GM12864 (cell line): ENCODE measurements at regions not wholly inside any gene's neighbourhood (a gene's known extent, or its start where the extent isn't known, plus 50 kb on each side); places are given as distances from the start of the nearest gene placed in this dataset.
"Not testable (repeated sequence)": the region's sequence is repeated elsewhere in the genome, so short reads cannot be mapped to it uniquely, and the experiment has no call there.

Experiments used
- DNase-seq: peaks from one replicate; pipeline ENCODE4 v3.0.0-alpha.2; 2011; ENCODE audit warnings: low read depth
- H3K4me3 ChIP-seq: 2 replicates; pipeline ENCODE4 v1.5.1; 2011; ENCODE audit warnings: mild to moderate bottlenecking, low read depth, low read length, control low read depth
- TF ChIP-seq, protein P1 (sequence below): IDR thresholded peaks from 2 replicates; pipeline ENCODE4 v1.5.1; 2011; ENCODE audit warnings: low read depth, mild to moderate bottlenecking, moderate library complexity, low read length, control low read depth, inconsistent platforms; ENCODE audit errors: missing control alignments

GRCh38 chr12:88693837-88694445, 113.7 kb upstream of the KITLG start:
- H3K4me3 ChIP-seq, result no peak overlapping the region
- no peak for DNase-seq
- TF ChIP-seq, protein P1, sequence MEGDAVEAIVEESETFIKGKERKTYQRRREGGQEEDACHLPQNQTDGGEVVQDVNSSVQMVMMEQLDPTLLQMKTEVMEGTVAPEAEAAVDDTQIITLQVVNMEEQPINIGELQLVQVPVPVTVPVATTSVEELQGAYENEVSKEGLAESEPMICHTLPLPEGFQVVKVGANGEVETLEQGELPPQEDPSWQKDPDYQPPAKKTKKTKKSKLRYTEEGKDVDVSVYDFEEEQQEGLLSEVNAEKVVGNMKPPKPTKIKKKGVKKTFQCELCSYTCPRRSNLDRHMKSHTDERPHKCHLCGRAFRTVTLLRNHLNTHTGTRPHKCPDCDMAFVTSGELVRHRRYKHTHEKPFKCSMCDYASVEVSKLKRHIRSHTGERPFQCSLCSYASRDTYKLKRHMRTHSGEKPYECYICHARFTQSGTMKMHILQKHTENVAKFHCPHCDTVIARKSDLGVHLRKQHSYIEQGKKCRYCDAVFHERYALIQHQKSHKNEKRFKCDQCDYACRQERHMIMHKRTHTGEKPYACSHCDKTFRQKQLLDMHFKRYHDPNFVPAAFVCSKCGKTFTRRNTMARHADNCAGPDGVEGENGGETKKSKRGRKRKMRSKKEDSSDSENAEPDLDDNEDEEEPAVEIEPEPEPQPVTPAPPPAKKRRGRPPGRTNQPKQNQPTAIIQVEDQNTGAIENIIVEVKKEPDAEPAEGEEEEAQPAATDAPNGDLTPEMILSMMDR, result no peak

- no peak for DNase-seq
- TF ChIP-seq, protein P1, result no peak
Measured at GRCh38 chr12:88691811-88692210, 111.5 kb upstream of the KITLG start.

GRCh38 chr12:88684610-88685009, 104.3 kb upstream of the KITLG start:
- TF ChIP-seq, protein P1, result no peak
- no peak overlapping the region for H3K4me3 ChIP-seq
- no peak for DNase-seq

More at GRCh38 chr12:88691811-88692210, 111.5 kb upstream of the KITLG start:
- H3K4me3 ChIP-seq, result no peak overlapping the region

- TF ChIP-seq, protein P1, result no peak
- H3K4me3 ChIP-seq, result no peak overlapping the region
- no peak for DNase-seq
Measured at GRCh38 chr12:88684170-88684569, 103.9 kb upstream of the KITLG start.

GRCh38 chr12:88683628-88684027, 103.4 kb upstream of the KITLG start:
- no peak for DNase-seq
- TF ChIP-seq, protein P1, result no peak
- no peak overlapping the region for H3K4me3 ChIP-seq

DNA sequence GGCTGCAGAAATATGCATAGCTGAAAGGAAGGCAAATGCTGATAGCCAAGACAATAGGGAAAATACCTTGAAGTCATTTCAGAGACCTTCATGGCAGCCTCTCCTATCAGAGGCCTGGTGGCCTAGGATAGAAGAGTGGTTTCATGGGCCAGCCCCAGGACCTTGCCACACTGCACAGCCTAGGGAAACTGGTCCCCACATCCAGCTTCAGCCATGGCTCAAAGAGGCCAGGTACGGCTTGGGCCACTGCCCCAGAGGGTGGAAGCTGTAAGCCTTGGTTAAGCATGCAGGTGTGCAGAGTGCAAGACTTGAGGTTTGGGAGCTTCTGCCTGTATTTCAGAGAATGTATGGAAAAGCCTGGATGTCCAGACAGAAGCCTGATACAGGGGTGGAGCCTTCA, 101.0 kb upstream of the KITLG start:
- no peak overlapping the region for H3K4me3 ChIP-seq
- TF ChIP-seq, protein P1, result no peak
- no peak for DNase-seq

GRCh38 chr12:88677464-88677863, 97.2 kb upstream of the KITLG start:
- TF ChIP-seq, protein P1, result no peak
- DNase-seq, result no peak
- no peak overlapping the region for H3K4me3 ChIP-seq

GRCh38 chr12:88667615-88668014, 87.3 kb upstream of the KITLG start:
- not testable (repeated sequence) for DNase-seq, H3K4me3 ChIP-seq
